GM18505 (cell line): ENCODE measurements at regions not wholly inside any gene's neighbourhood (a gene's known extent, or its start where the extent isn't known, plus 50 kb on each side); places are given as distances from the start of the nearest gene placed in this dataset.

Experiments used
- ATAC-seq: cut with Tn5 transposase; IDR thresholded peaks from one replicate; pipeline ENCODE4 v1.9.1; 2021; ENCODE audit not compliant: unreplicated experiment
- POLR2A ChIP-seq: IDR thresholded peaks from 4 replicates; pipeline ENCODE4 v1.6.1; 2011; ENCODE audit warnings: borderline replicate concordance; ENCODE audit not compliant: insufficient read depth, insufficient read length; ENCODE audit errors: extremely low read depth

- TF ChIP-seq POLR2A: no peak
- ATAC-seq: no peak
Observed at GRCh38 chrX:10828036-10828435, 207.7 kb upstream of the MID1 start.

GRCh38 chrX:10828640-10829039 is 208.3 kb upstream of the MID1 start:
- TF ChIP-seq POLR2A: no peak
- no peak for ATAC-seq

GRCh38 chrX:10831716-10832502 is 211.5 kb upstream of the MID1 start:
- no peak for TF ChIP-seq POLR2A

GRCh38 chrX:10833299-10834169 is 213.1 kb upstream of the MID1 start:
- ATAC-seq: no peak

More at GRCh38 chrX:10831716-10832502, 211.5 kb upstream of the MID1 start:
- no peak for ATAC-seq

GRCh38 chrX:10841579-10841978 is 221.2 kb upstream of the MID1 start:
- TF ChIP-seq POLR2A: no peak
- no peak for ATAC-seq

More at GRCh38 chrX:10833299-10834169, 213.1 kb upstream of the MID1 start:
- no peak for TF ChIP-seq POLR2A

- no peak for ATAC-seq
- TF ChIP-seq POLR2A: no peak
Observed at GRCh38 chrX:10842646-10843045, 222.3 kb upstream of the MID1 start.

GRCh38 chrX:10847333-10847732 is 226.9 kb upstream of the MID1 start:
- TF ChIP-seq POLR2A: no peak
- no peak for ATAC-seq

- TF ChIP-seq POLR2A: no peak
- no peak for ATAC-seq
Observed at GRCh38 chrX:10851809-10852208, 231.4 kb upstream of the MID1 start.

GRCh38 chrX:10854594-10854993 is 234.2 kb upstream of the MID1 start:
- ATAC-seq: no peak
- TF ChIP-seq POLR2A: no peak

- no peak for ATAC-seq
- no peak for TF ChIP-seq POLR2A
Observed at GRCh38 chrX:10855845-10856244, 235.5 kb upstream of the MID1 start.

- no peak for TF ChIP-seq POLR2A
- no peak for ATAC-seq
Observed at GRCh38 chrX:10856797-10857196, 236.4 kb upstream of the MID1 start.

- ATAC-seq: no peak
- TF ChIP-seq POLR2A: no peak
Observed at GRCh38 chrX:10859353-10859752, 239.0 kb upstream of the MID1 start.

GRCh38 chrX:10875995-10876394 is 235.1 kb upstream of the HCCS start:
- TF ChIP-seq POLR2A: no peak
- ATAC-seq: peak; percentile 73

GRCh38 chrX:10882484-10882883 is 228.6 kb upstream of the HCCS start:
- TF ChIP-seq POLR2A: no peak
- ATAC-seq: no peak
